ENCODE measurements at regions not wholly inside any gene's neighbourhood (a gene's known extent, or its start where the extent isn't known, plus 50 kb on each side); places are given as distances from the start of the nearest gene placed in this dataset.
A peak's percentile ranks its signal among the peaks of the same experiment; 100 is the strongest.

DNA sequence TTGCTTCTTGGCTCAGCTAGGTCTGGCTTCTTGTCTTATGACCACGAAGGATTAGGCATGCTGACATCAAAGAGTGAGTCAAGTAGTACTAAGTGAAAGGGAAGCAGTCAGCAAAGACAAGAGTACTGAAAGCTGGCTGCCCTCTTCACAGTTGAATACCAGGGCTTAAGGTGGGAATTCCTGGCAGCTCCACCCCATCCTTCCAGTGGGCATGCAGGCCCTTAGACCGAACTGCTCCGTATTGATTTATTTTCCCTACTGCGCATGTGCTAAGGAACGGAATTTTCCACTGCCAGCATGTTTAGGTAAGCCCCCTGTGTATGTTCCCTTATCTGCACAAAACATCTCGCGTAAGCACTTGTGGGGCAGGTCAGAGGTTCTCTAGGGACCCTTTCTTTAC lies 2320.1 kb downstream of the ARAP2 start:
- TF ChIP-seq, protein P1, sequence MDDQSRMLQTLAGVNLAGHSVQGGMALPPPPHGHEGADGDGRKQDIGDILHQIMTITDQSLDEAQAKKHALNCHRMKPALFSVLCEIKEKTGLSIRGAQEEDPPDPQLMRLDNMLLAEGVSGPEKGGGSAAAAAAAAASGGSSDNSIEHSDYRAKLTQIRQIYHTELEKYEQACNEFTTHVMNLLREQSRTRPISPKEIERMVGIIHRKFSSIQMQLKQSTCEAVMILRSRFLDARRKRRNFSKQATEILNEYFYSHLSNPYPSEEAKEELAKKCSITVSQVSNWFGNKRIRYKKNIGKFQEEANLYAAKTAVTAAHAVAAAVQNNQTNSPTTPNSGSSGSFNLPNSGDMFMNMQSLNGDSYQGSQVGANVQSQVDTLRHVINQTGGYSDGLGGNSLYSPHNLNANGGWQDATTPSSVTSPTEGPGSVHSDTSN (IDR thresholded peaks at IDR 0.05) = no peak
- TF ChIP-seq RFX5 (IDR thresholded peaks at IDR 0.05) (no peak), HDAC2 (IDR thresholded peaks at IDR 0.05) (no peak), HOXB5 (CRISPR knock-in tag; IDR thresholded peaks at IDR 0.05) (no peak), EP300 (IDR thresholded peaks at IDR 0.05) (no peak), MYC (IDR thresholded peaks at IDR 0.05; ENCODE audit: borderline replicate concordance, low read length) (no peak), RAD21 (conservative IDR thresholded peaks at IDR 0.05 in 1 of 2, IDR thresholded peaks at IDR 0.05 in 1 of 2) (no peak), ZC3H11A (IDR thresholded peaks at IDR 0.05) (no peak), GATA3 (IDR thresholded peaks at IDR 0.05; ENCODE audit: borderline replicate concordance) (no peak)
- TF ChIP-seq, protein P2, sequence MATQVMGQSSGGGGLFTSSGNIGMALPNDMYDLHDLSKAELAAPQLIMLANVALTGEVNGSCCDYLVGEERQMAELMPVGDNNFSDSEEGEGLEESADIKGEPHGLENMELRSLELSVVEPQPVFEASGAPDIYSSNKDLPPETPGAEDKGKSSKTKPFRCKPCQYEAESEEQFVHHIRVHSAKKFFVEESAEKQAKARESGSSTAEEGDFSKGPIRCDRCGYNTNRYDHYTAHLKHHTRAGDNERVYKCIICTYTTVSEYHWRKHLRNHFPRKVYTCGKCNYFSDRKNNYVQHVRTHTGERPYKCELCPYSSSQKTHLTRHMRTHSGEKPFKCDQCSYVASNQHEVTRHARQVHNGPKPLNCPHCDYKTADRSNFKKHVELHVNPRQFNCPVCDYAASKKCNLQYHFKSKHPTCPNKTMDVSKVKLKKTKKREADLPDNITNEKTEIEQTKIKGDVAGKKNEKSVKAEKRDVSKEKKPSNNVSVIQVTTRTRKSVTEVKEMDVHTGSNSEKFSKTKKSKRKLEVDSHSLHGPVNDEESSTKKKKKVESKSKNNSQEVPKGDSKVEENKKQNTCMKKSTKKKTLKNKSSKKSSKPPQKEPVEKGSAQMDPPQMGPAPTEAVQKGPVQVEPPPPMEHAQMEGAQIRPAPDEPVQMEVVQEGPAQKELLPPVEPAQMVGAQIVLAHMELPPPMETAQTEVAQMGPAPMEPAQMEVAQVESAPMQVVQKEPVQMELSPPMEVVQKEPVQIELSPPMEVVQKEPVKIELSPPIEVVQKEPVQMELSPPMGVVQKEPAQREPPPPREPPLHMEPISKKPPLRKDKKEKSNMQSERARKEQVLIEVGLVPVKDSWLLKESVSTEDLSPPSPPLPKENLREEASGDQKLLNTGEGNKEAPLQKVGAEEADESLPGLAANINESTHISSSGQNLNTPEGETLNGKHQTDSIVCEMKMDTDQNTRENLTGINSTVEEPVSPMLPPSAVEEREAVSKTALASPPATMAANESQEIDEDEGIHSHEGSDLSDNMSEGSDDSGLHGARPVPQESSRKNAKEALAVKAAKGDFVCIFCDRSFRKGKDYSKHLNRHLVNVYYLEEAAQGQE (IDR thresholded peaks at IDR 0.05) = no peak
- TF ChIP-seq, protein P3, sequence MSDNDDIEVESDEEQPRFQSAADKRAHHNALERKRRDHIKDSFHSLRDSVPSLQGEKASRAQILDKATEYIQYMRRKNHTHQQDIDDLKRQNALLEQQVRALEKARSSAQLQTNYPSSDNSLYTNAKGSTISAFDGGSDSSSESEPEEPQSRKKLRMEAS (IDR thresholded peaks at IDR 0.05) = no peak
- ATAC-seq = no peak
- CTCF ChIA-PET = no interaction called here

DNA sequence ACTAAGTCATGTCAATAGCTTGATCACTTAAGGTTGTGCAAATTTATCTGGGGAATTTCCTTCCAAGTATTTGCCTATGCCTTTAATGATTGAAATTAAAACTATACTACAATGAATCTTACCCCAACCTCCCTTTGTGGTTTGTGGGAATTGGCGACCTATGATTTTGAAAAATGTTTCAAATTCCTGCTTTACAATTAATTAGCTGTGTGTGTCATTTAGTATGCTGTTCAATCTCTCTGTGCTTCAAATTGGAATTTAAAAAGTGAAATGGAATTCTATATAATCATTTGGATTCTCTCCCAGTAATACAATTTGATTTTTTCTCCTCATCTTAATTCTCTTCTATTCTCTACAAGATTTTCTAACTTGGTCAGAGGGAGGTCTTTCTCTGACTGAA lies 2319.5 kb downstream of the ARAP2 start:
- ATAC-seq (no peak), DNase-seq (ENCODE audit: low read depth in 1 of 2, low spot score in 1 of 2) (no peak), FAIRE-seq (no peak)
- H3K4me3 ChIP-seq = no peak overlapping the region
- 29% methylated on average over 1 of the region's 1 CpG for WGBS (ENCODE audit: missing lambda C conversion rate)
- no peak overlapping the region for H3K4me2 ChIP-seq
- ChIA-PET POLR2A (no interaction called here), CTCF (no interaction called here)
- no peaks in the 10 kb centered on the region for H3K4me1 ChIP-seq
- TF ChIP-seq MAZ (IDR thresholded peaks at IDR 0.05; ENCODE audit: borderline replicate concordance, low read depth, low read length) (no peak), ZNF302 (CRISPR knock-in tag; IDR thresholded peaks at IDR 0.05) (no peak), HEYL (CRISPR knock-in tag; IDR thresholded peaks at IDR 0.05) (no peak), MYC (IDR thresholded peaks at IDR 0.05; ENCODE audit: borderline replicate concordance, low read length) (no peak), EHMT2 (IDR thresholded peaks at IDR 0.05; ENCODE audit: low read depth) (no peak)
- TF ChIP-seq, protein P4, sequence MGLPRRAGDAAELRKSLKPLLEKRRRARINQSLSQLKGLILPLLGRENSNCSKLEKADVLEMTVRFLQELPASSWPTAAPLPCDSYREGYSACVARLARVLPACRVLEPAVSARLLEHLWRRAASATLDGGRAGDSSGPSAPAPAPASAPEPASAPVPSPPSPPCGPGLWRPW (IDR thresholded peaks at IDR 0.05) = no peak
- TF ChIP-seq, protein P5, sequence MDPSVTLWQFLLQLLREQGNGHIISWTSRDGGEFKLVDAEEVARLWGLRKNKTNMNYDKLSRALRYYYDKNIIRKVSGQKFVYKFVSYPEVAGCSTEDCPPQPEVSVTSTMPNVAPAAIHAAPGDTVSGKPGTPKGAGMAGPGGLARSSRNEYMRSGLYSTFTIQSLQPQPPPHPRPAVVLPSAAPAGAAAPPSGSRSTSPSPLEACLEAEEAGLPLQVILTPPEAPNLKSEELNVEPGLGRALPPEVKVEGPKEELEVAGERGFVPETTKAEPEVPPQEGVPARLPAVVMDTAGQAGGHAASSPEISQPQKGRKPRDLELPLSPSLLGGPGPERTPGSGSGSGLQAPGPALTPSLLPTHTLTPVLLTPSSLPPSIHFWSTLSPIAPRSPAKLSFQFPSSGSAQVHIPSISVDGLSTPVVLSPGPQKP (IDR thresholded peaks at IDR 0.05; ENCODE audit: low read depth, low read length) = no peak
- TF ChIP-seq, protein P6, sequence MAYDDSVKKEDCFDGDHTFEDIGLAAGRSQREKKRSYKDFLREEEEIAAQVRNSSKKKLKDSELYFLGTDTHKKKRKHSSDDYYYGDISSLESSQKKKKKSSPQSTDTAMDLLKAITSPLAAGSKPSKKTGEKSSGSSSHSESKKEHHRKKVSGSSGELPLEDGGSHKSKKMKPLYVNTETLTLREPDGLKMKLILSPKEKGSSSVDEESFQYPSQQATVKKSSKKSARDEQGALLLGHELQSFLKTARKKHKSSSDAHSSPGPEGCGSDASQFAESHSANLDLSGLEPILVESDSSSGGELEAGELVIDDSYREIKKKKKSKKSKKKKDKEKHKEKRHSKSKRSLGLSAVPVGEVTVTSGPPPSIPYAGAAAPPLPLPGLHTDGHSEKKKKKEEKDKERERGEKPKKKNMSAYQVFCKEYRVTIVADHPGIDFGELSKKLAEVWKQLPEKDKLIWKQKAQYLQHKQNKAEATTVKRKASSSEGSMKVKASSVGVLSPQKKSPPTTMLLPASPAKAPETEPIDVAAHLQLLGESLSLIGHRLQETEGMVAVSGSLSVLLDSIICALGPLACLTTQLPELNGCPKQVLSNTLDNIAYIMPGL (CRISPR knock-in tag; IDR thresholded peaks at IDR 0.05; ENCODE audit: borderline replicate concordance) = no peak
- TF ChIP-seq, protein P7, sequence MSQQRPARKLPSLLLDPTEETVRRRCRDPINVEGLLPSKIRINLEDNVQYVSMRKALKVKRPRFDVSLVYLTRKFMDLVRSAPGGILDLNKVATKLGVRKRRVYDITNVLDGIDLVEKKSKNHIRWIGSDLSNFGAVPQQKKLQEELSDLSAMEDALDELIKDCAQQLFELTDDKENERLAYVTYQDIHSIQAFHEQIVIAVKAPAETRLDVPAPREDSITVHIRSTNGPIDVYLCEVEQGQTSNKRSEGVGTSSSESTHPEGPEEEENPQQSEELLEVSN (IDR thresholded peaks at IDR 0.05; ENCODE audit: borderline replicate concordance, low read depth) = no peak
- H3K9me3 ChIP-seq = no peaks in the 10 kb centered on the region
- no peak overlapping the region for H3K27ac ChIP-seq

More for the DNA sequence above, 2320.1 kb downstream of the ARAP2 start:
- Histone ChIP-seq H3K4me2 (peak overlapping the region; percentile 48; the same call in 2 of the 3 replicates), H3K4me3 (no peak overlapping the region), H3K4me1 (no peaks in the 10 kb centered on the region), H3K27ac (no peak overlapping the region), H3K9me3 (no peaks in the 10 kb centered on the region)
- WGBS (ENCODE audit: missing lambda C conversion rate) = 56% methylated on average over 7 of the region's 7 CpGs
- DNase-seq (ENCODE audit: low read depth in 1 of 2, low spot score in 1 of 2) = peak in 1 of 2 experiments; percentile 6
- POLR2A ChIA-PET = no interaction called here
- FAIRE-seq = no peak
